Sigmoid colon (tissue), 3 donors: ENCODE measurements at regions not wholly inside any gene's neighbourhood (a gene's known extent, or its start where the extent isn't known, plus 50 kb on each side); places are given as distances from the start of the nearest gene placed in this dataset.

Experiments used
- POLR2A ChIP-seq, 2 donors: fragments of 450-650 bp; IDR thresholded peaks; one replicate each; pipeline ENCODE4 v1.6.1; 2016; ENCODE audit warnings: antibody characterized with exemption in 2 of 2, mild to moderate bottlenecking in 2 of 2, moderate library complexity in 2 of 2
- TF ChIP-seq, protein P1 (sequence below), 4 experiments: fragments of 450-650 bp in 3 of 4; fragments of 200-600 bp in 1 of 4; IDR thresholded peaks; one replicate each; pipeline ENCODE4 v1.5.1; 2016 to 2019; ENCODE audit warnings: antibody characterized with exemption in 4 of 4, mild to moderate bottlenecking in 3 of 4, moderate library complexity in 2 of 4

DNA sequence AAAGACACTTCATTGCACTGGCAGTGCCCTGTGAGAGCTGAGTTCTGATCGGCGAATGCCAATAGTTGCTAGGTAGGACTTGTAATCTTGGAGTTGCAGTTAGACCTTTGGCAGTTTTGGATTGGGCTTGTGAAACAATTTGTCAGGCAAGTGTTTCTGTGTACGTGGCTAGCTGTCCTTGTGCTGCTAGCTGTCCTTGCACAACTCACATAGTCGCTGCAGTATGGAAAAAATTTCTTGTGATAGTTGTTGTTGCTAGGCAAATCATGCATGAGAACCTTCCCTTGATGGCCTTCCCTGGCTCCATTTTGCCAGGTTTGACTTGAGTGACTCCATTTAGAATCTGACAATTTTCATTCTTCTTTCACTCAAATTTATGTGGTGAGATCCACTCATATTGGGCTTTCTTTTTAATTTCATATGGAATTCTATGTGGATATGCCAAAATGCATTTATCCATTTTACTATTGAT, 140.7 kb downstream of the APIP start:
- no peak for TF ChIP-seq POLR2A (IDR thresholded peaks at IDR 0.05)
- TF ChIP-seq, protein P1, sequence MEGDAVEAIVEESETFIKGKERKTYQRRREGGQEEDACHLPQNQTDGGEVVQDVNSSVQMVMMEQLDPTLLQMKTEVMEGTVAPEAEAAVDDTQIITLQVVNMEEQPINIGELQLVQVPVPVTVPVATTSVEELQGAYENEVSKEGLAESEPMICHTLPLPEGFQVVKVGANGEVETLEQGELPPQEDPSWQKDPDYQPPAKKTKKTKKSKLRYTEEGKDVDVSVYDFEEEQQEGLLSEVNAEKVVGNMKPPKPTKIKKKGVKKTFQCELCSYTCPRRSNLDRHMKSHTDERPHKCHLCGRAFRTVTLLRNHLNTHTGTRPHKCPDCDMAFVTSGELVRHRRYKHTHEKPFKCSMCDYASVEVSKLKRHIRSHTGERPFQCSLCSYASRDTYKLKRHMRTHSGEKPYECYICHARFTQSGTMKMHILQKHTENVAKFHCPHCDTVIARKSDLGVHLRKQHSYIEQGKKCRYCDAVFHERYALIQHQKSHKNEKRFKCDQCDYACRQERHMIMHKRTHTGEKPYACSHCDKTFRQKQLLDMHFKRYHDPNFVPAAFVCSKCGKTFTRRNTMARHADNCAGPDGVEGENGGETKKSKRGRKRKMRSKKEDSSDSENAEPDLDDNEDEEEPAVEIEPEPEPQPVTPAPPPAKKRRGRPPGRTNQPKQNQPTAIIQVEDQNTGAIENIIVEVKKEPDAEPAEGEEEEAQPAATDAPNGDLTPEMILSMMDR (IDR thresholded peaks at IDR 0.05), result no peak
